H1 (cell line): ENCODE measurements at regions not wholly inside any gene's neighbourhood (a gene's known extent, or its start where the extent isn't known, plus 50 kb on each side); places are given as distances from the start of the nearest gene placed in this dataset.

Experiments
- BCL11A ChIP-seq, 2 experiments: IDR thresholded peaks; one replicate each; pipeline ENCODE4 v1.6.1; 2011; ENCODE audit warnings: low read depth in 2 of 2, low read length in 2 of 2, mild to moderate bottlenecking in 2 of 2
- CHD1 ChIP-seq: IDR thresholded peaks from 2 replicates; pipeline ENCODE4 v1.6.1; 2012; ENCODE audit warnings: low read depth, low read length, improper control_type of control experiment
- CHD2 ChIP-seq: IDR thresholded peaks from 2 replicates; pipeline ENCODE4 v1.6.1; 2012; ENCODE audit warnings: low read length, improper control_type of control experiment
- CHD7 ChIP-seq: fragments of 300-600 bp; sonication (generic); IDR thresholded peaks from 2 replicates; pipeline ENCODE4 v1.7.1; 2012; ENCODE audit warnings: low read length, moderate library complexity, mild to moderate bottlenecking, inconsistent platforms; ENCODE audit not compliant: insufficient replicate concordance
- CREB1 ChIP-seq: IDR thresholded peaks from 2 replicates; pipeline ENCODE4 v1.6.1; 2012; ENCODE audit warnings: inconsistent platforms
- E2F6 ChIP-seq: IDR thresholded peaks from 2 replicates; pipeline ENCODE4 v1.6.1; 2012; ENCODE audit warnings: inconsistent platforms
- EGR1 ChIP-seq: IDR thresholded peaks from 2 replicates; pipeline ENCODE4 v1.6.1; 2011; ENCODE audit warnings: low read depth, low read length, borderline replicate concordance
- KDM5A ChIP-seq: fragments of 200-600 bp; IDR thresholded peaks from 2 replicates; pipeline ENCODE4 v1.7.1; 2012; ENCODE audit warnings: mild to moderate bottlenecking, low read length, inconsistent platforms, mixed read lengths
- RFX5 ChIP-seq: IDR thresholded peaks from 2 replicates; pipeline ENCODE4 v1.6.1; 2011; ENCODE audit warnings: low read depth, low read length, improper control_type of control experiment, borderline replicate concordance
- SP1 ChIP-seq: IDR thresholded peaks from 2 replicates; pipeline ENCODE4 v1.6.1; 2011; ENCODE audit warnings: low read depth, low read length
- TEAD4 ChIP-seq: IDR thresholded peaks from 2 replicates; pipeline ENCODE4 v1.6.1; 2012; ENCODE audit warnings: low read depth, low read length, inconsistent platforms, mixed read lengths

- no peak for TF ChIP-seq CHD7
- TF ChIP-seq SP1, result no peak
- TF ChIP-seq CHD1, result no peak
- no peak for TF ChIP-seq RFX5
- TF ChIP-seq E2F6, result no peak
- no peak for TF ChIP-seq KDM5A
- TF ChIP-seq EGR1, result no peak
- TF ChIP-seq CREB1, result no peak
- no peak for TF ChIP-seq BCL11A (IDR thresholded peaks at IDR 0.05; ENCODE audit: low read depth in 2 of 2, low read length in 2 of 2)
- TF ChIP-seq TEAD4, result no peak
- no peak for TF ChIP-seq CHD2
Measured at GRCh38 chr6:86609549-86610388, 327.6 kb upstream of the HTR1E start (continued).
